IMR-90 (cell line): ENCODE measurements at regions not wholly inside any gene's neighbourhood (a gene's known extent, or its start where the extent isn't known, plus 50 kb on each side); places are given as distances from the start of the nearest gene placed in this dataset.

ENCODE experiments used
- ATAC-seq: fragments of 200-7000 bp; cut with Tn5 transposase; 2 replicates; pipeline ENCODE4 v1.9.1; 2020; ENCODE audit warnings: low read depth, mild to moderate bottlenecking, moderate library complexity
- BruUV-seq: library from RNA; stranded (reverse); fragments of 400-500 nt; replicated peaks from 2 replicates; lab custom pipeline; 2021; lab: Mats Ljungman, UMichigan
- CTCF ChIA-PET: fragments of 300-600 bp; formaldehyde crosslinking; extraction: SDS; loops from one replicate; lab custom pipeline; 2021; ENCODE audit warnings: antibody characterized with exemption; lab: Yijun Ruan, JAX
- POLR2A ChIA-PET: fragments of 300-600 bp; sonication (Branson Sonifier 250); formaldehyde crosslinking; loops from one replicate; lab custom pipeline; 2022; ENCODE audit warnings: antibody characterized with exemption; ENCODE audit not compliant: unreplicated experiment; lab: Charles Lee
- DNase-seq: peaks from one replicate; pipeline ENCODE4 v3.0.0; 2013
- H2AFZ ChIP-seq: replicated peaks from 2 replicates; pipeline ENCODE3; 2013; ENCODE audit warnings: low read length, mild to moderate bottlenecking; ENCODE audit not compliant: poor library complexity
- H2AK5ac ChIP-seq: 2 replicates; pipeline ENCODE4 v1.6.1; 2013; ENCODE audit warnings: low read depth, low read length, inconsistent platforms
- H2AK9ac ChIP-seq: replicated peaks from 2 replicates; pipeline ENCODE3; 2013; ENCODE audit warnings: mild to moderate bottlenecking, low read depth, low read length, moderate library complexity; ENCODE audit not compliant: poor library complexity
- H2BK120ac ChIP-seq: 2 replicates; pipeline ENCODE4 v1.6.1; 2013; ENCODE audit warnings: low read depth, low read length, inconsistent platforms
- H2BK15ac ChIP-seq: 3 replicates; pipeline ENCODE4 v1.6.1; 2013; ENCODE audit warnings: low read depth, low read length, inconsistent platforms
- H2BK20ac ChIP-seq: 2 replicates; pipeline ENCODE4 v1.6.1; 2013; ENCODE audit warnings: low read depth, mild to moderate bottlenecking, inconsistent platforms, low read length, moderate library complexity
- H2BK5ac ChIP-seq: 2 replicates; pipeline ENCODE4 v1.6.1; 2013; ENCODE audit warnings: mild to moderate bottlenecking, low read depth, low read length, inconsistent platforms; ENCODE audit not compliant: poor library complexity, severe bottlenecking
- H3K14ac ChIP-seq: replicated peaks from 2 replicates; pipeline ENCODE4 v1.6.1; 2013; ENCODE audit warnings: low read depth, low read length, inconsistent platforms
- H3K18ac ChIP-seq: 2 replicates; pipeline ENCODE4 v1.6.1; 2013; ENCODE audit warnings: low read depth, low read length, control low read depth
- H3K23ac ChIP-seq: 2 replicates; pipeline ENCODE4 v1.6.1; 2013; ENCODE audit warnings: low read depth, low read length, inconsistent platforms
- H3K27ac ChIP-seq: 2 replicates; pipeline ENCODE4 v1.5.1; 2013; ENCODE audit warnings: mild to moderate bottlenecking, control low read depth, low read length; ENCODE audit not compliant: insufficient read depth
- H3K27me3 ChIP-seq: 2 replicates; pipeline ENCODE4 v1.6.1; 2013; ENCODE audit warnings: low read length; ENCODE audit not compliant: control insufficient read depth, insufficient read depth
- H3K36me3 ChIP-seq: 2 replicates; pipeline ENCODE4 v1.6.1; 2013; ENCODE audit warnings: low read length, mixed read lengths; ENCODE audit not compliant: control insufficient read depth, insufficient read depth
- H3K4ac ChIP-seq: 2 replicates; pipeline ENCODE4 v1.6.1; 2013; ENCODE audit warnings: low read depth, low read length, inconsistent platforms
- H3K4me1 ChIP-seq: 2 replicates; pipeline ENCODE4 v1.6.1; 2013; ENCODE audit warnings: low read length, mixed read lengths; ENCODE audit not compliant: control insufficient read depth, insufficient read depth
- H3K4me2 ChIP-seq: 2 replicates; pipeline ENCODE4 v1.6.1; 2013; ENCODE audit warnings: low read depth, mild to moderate bottlenecking, control low read depth, low read length, moderate library complexity
- H3K4me3 ChIP-seq: 2 replicates; pipeline ENCODE4 v1.5.1; 2013; ENCODE audit warnings: low read depth, mild to moderate bottlenecking, control low read depth, low read length, moderate library complexity; ENCODE audit not compliant: insufficient read depth
- H3K56ac ChIP-seq: 2 replicates; pipeline ENCODE4 v1.6.1; 2013; ENCODE audit warnings: low read length, inconsistent platforms; ENCODE audit not compliant: insufficient read depth; ENCODE audit errors: extremely low read depth
- H3K79me1 ChIP-seq, 2 experiments: 2 replicates each; pipeline ENCODE4 v1.6.1; 2013; ENCODE audit warnings: low read length in 2 of 2, inconsistent platforms in 1 of 2, low read depth in 1 of 2
- H3K9ac ChIP-seq: 2 replicates; pipeline ENCODE4 v1.6.1; 2013; ENCODE audit warnings: low read depth, low read length, control low read depth
- H3K9me1 ChIP-seq: 2 replicates; pipeline ENCODE4 v1.6.1; 2013; ENCODE audit warnings: low read length, inconsistent platforms; ENCODE audit not compliant: insufficient read depth
- H3K9me3 ChIP-seq: 2 replicates; pipeline ENCODE4 v1.6.1; 2013; ENCODE audit warnings: low read length; ENCODE audit not compliant: control insufficient read depth, insufficient read depth
- H4K20me1 ChIP-seq: 2 replicates; pipeline ENCODE4 v1.6.1; 2013; ENCODE audit warnings: low read length, inconsistent platforms; ENCODE audit not compliant: insufficient read depth
- H4K5ac ChIP-seq: 2 replicates; pipeline ENCODE4 v1.6.1; 2013; ENCODE audit warnings: mild to moderate bottlenecking, low read depth, low read length, control low read depth
- H4K8ac ChIP-seq, 2 experiments: 2 replicates each; pipeline ENCODE4 v1.6.1; 2013; ENCODE audit warnings: low read depth in 2 of 2, low read length in 2 of 2, control low read depth in 1 of 2, inconsistent platforms in 1 of 2
- H4K91ac ChIP-seq: 2 replicates; pipeline ENCODE4 v1.6.1; 2013; ENCODE audit warnings: low read depth, low read length, inconsistent platforms; ENCODE audit not compliant: insufficient read depth
- BHLHE40 ChIP-seq: fragments of 150-350 bp; IDR thresholded peaks from 2 replicates; pipeline ENCODE4 v1.6.1; 2016; ENCODE audit warnings: mild to moderate bottlenecking, low read depth, low read length
- CEBPB ChIP-seq: IDR thresholded peaks from 2 replicates; pipeline ENCODE4 v1.6.1; 2012; ENCODE audit warnings: low read depth, low read length, improper control_type of control experiment
- CHD1 ChIP-seq: IDR thresholded peaks from 2 replicates; pipeline ENCODE4 v1.6.1; 2012; ENCODE audit warnings: low read depth, low read length, improper control_type of control experiment
- FOS ChIP-seq: fragments of 150-350 bp; IDR thresholded peaks from 2 replicates; pipeline ENCODE4 v1.6.1; 2016; ENCODE audit warnings: low read depth, low read length
- MAZ ChIP-seq: IDR thresholded peaks from 2 replicates; pipeline ENCODE4 v1.6.1; 2012; ENCODE audit warnings: low read depth, mild to moderate bottlenecking, low read length, improper control_type of control experiment, moderate library complexity, borderline replicate concordance
- RFX5 ChIP-seq: IDR thresholded peaks from 2 replicates; pipeline ENCODE4 v1.8.0; 2012; ENCODE audit warnings: low read depth, mild to moderate bottlenecking, low read length, moderate library complexity
- SMC3 ChIP-seq: fragments of 150-350 bp; IDR thresholded peaks from 2 replicates; pipeline ENCODE4 v1.6.1; 2016; ENCODE audit warnings: low read depth, mild to moderate bottlenecking, antibody characterized with exemption, low read length, moderate library complexity
- WGBS, 2 experiments: methylation state at CpG; one replicate each; pipeline versions ENCODE4 v1.1.5 to v1.1.7; 2013; ENCODE audit warnings: missing lambda C conversion rate in 2 of 2; ENCODE audit not compliant: insufficient read length in 1 of 2; ENCODE audit errors: extremely low coverage in 2 of 2; 5-methylcytosine and 5-hydroxymethylcytosine counted together
- dilution Hi-C: fragments of 300-500 bp; cut with HindIII; formaldehyde crosslinking; loops from one replicate; pipeline ENCODE4 v1.14.3; 2018; ENCODE audit warnings: low sequenced_read_pairs; ENCODE audit not compliant: unreplicated experiment
- in situ Hi-C: fragments of 300-500 bp; cut with MboI; formaldehyde crosslinking; loops from 3 replicates; pipeline ENCODE4 v1.14.3; 2019; ENCODE audit warnings: low sequenced_read_pairs, inconsistent platforms, mixed read lengths
- intact Hi-C: fragments of 100-400 bp; cut with micrococcal nuclease; formaldehyde crosslinking; loops from 2 replicates; pipeline ENCODE4 v1.10.0; 2022
- TF ChIP-seq, protein P1 (sequence below): fragments of 150-350 bp; IDR thresholded peaks from 2 replicates; pipeline ENCODE4 v1.6.1; 2016; ENCODE audit warnings: low read depth, mild to moderate bottlenecking, low read length, moderate library complexity, borderline replicate concordance
- TF ChIP-seq, protein P2 (sequence below): fragments of 150-350 bp; IDR thresholded peaks from 2 replicates; pipeline ENCODE4 v1.6.1; 2017; ENCODE audit warnings: mild to moderate bottlenecking, antibody characterized with exemption, low read length, low read depth
- TF ChIP-seq, protein P3 (sequence below): conservative IDR thresholded peaks from 2 replicates; pipeline ENCODE4 v1.5.1; 2012; ENCODE audit warnings: mild to moderate bottlenecking, low read depth, low read length, improper control_type of control experiment

DNA sequence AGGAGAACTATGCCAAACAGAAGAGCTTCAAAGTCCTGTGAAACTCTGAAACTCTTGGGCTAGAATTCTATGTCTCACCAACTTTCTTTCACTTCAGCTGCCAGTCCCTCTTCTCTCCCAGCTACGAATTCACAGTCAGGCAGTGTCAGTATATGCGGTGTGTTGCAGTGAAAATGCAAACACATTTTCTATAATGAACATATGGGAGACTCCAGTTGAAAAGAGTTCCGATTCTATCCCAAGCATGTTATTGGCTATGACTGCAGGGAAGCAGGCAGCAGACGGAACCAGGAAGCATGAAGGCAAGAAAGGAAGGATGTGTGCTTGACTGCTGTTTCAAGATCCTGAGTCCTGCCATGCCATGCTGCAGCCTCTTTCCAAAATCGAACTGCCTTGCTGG lies 515.7 kb upstream of the TLE4 start:
- H2BK20ac ChIP-seq = peak overlapping the region; percentile 77
- H4K91ac ChIP-seq = peak overlapping the region; percentile 53
- peak overlapping the region; percentile 0; the same call in 1 of the 2 replicates for H4K5ac ChIP-seq
- peak overlapping the region; percentile 2 to 77; a peak in 3 of 4 replicates for H4K8ac ChIP-seq
- H3K36me3 ChIP-seq = no peaks in the 10 kb centered on the region
- H3K18ac ChIP-seq = peak overlapping the region; percentile 34; the same call in 1 of the 2 replicates
- H3K27ac ChIP-seq = no peak overlapping the region
- peak overlapping the region; percentile 38 for H2AFZ ChIP-seq
- H2BK15ac ChIP-seq = peak overlapping the region; percentile 12; the same call in 1 of the 3 replicates
- no peaks in the 10 kb centered on the region for H3K27me3 ChIP-seq
- H3K4me3 ChIP-seq = no peak overlapping the region
- no peak overlapping the region for H2AK9ac ChIP-seq
- no peak overlapping the region for H3K4me2 ChIP-seq
- WGBS, 2 experiments = no CpG with 5 or more reads among the region's 5 CpGs
- no peaks in the 10 kb centered on the region for H3K9me3 ChIP-seq
- TF ChIP-seq CHD1 (no peak), MAZ (no peak), CEBPB (no peak), FOS (no peak), RFX5 (no peak), SMC3 (no peak), BHLHE40 (no peak)
- TF ChIP-seq, protein P1, sequence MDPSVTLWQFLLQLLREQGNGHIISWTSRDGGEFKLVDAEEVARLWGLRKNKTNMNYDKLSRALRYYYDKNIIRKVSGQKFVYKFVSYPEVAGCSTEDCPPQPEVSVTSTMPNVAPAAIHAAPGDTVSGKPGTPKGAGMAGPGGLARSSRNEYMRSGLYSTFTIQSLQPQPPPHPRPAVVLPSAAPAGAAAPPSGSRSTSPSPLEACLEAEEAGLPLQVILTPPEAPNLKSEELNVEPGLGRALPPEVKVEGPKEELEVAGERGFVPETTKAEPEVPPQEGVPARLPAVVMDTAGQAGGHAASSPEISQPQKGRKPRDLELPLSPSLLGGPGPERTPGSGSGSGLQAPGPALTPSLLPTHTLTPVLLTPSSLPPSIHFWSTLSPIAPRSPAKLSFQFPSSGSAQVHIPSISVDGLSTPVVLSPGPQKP = no peak
- TF ChIP-seq, protein P2, sequence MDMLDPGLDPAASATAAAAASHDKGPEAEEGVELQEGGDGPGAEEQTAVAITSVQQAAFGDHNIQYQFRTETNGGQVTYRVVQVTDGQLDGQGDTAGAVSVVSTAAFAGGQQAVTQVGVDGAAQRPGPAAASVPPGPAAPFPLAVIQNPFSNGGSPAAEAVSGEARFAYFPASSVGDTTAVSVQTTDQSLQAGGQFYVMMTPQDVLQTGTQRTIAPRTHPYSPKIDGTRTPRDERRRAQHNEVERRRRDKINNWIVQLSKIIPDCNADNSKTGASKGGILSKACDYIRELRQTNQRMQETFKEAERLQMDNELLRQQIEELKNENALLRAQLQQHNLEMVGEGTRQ = no peak
- TF ChIP-seq, protein P3, sequence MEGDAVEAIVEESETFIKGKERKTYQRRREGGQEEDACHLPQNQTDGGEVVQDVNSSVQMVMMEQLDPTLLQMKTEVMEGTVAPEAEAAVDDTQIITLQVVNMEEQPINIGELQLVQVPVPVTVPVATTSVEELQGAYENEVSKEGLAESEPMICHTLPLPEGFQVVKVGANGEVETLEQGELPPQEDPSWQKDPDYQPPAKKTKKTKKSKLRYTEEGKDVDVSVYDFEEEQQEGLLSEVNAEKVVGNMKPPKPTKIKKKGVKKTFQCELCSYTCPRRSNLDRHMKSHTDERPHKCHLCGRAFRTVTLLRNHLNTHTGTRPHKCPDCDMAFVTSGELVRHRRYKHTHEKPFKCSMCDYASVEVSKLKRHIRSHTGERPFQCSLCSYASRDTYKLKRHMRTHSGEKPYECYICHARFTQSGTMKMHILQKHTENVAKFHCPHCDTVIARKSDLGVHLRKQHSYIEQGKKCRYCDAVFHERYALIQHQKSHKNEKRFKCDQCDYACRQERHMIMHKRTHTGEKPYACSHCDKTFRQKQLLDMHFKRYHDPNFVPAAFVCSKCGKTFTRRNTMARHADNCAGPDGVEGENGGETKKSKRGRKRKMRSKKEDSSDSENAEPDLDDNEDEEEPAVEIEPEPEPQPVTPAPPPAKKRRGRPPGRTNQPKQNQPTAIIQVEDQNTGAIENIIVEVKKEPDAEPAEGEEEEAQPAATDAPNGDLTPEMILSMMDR = no peak
- DNase-seq (no peak), ATAC-seq (no peak)
- ChIA-PET CTCF (no interaction called here), POLR2A (no interaction called here)
- in situ Hi-C loops (no loop called here), intact Hi-C loops (no loop called here), dilution Hi-C loops (no loop called here)
- no peak overlapping the region for H2BK5ac ChIP-seq
- H2AK5ac ChIP-seq = peak overlapping the region; percentile 51; the same call in 1 of the 2 replicates
- BruUV-seq = no TSS peak
- H3K14ac ChIP-seq = peak overlapping the region; percentile 53
- peaks cover 7% of the 10 kb centered on the region for H3K4me1 ChIP-seq
- H3K23ac ChIP-seq = peak overlapping the region; percentile 49
- H2BK120ac ChIP-seq = peak overlapping the region; percentile 95
- H3K79me1 ChIP-seq = no peaks in the 10 kb centered on the region
- H3K56ac ChIP-seq = no peak overlapping the region
- no peaks in the 10 kb centered on the region for H4K20me1 ChIP-seq
- peak overlapping the region; percentile 56 for H3K4ac ChIP-seq
- H3K9ac ChIP-seq = no peak overlapping the region
- H3K9me1 ChIP-seq = no peaks in the 10 kb centered on the region
